Uterus (tissue), 2 donors: ENCODE measurements at regions not wholly inside any gene's neighbourhood (a gene's known extent, or its start where the extent isn't known, plus 50 kb on each side); places are given as distances from the start of the nearest gene placed in this dataset.

Experiments used
- CTCF ChIP-seq, 4 experiments: fragments of 200-600 bp in 2 of 4; fragments of 450-650 bp in 2 of 4; sonication (generic) in 2 of 4; IDR thresholded peaks; one replicate each; pipeline ENCODE4 v1.5.1; 2016 to 2019; ENCODE audit warnings: antibody characterized with exemption in 4 of 4, mild to moderate bottlenecking in 2 of 4, moderate library complexity in 1 of 4
- POLR2A ChIP-seq, 2 donors: fragments of 450-650 bp; IDR thresholded peaks; one replicate each; pipeline ENCODE4 v1.6.1; 2016; ENCODE audit warnings: antibody characterized with exemption in 2 of 2, mild to moderate bottlenecking in 1 of 2, moderate library complexity in 1 of 2

- no peak for TF ChIP-seq CTCF (IDR thresholded peaks at IDR 0.05)
- TF ChIP-seq POLR2A (IDR thresholded peaks at IDR 0.05) = no peak
These were observed 415.9 kb downstream of the CD83 start for GRCh38 chr6:14533446-14533845.
